ENCODE measurements at regions not wholly inside any gene's neighbourhood (a gene's known extent, or its start where the extent isn't known, plus 50 kb on each side); places are given as distances from the start of the nearest gene placed in this dataset.

GRCh38 chr10:91349381-91349780 lies 60.8 kb upstream of the HECTD2 start:
- TF ChIP-seq SP1 (IDR thresholded peaks at IDR 0.05) (no peak), FOXM1 (IDR thresholded peaks at IDR 0.05; ENCODE audit: borderline replicate concordance) (no peak), FOXA1 (IDR thresholded peaks at IDR 0.05) (no peak), ARNT (IDR thresholded peaks at IDR 0.05) (no peak)
